Duodenal mucosa (tissue), 2 donors: ENCODE measurements at regions not wholly inside any gene's neighbourhood (a gene's known extent, or its start where the extent isn't known, plus 50 kb on each side); places are given as distances from the start of the nearest gene placed in this dataset.

Experiments
- H3K27ac ChIP-seq: one replicate; pipeline ENCODE4 v1.7.0; 2013; ENCODE audit warnings: low read depth, low read length
- H3K27me3 ChIP-seq, 2 donors: one replicate each; pipeline ENCODE4 v1.7.0; 2013; ENCODE audit warnings: low read length in 2 of 2, control low read depth in 1 of 2; ENCODE audit not compliant: insufficient read depth in 2 of 2, control insufficient read depth in 1 of 2
- H3K36me3 ChIP-seq, 2 donors: one replicate each; pipeline ENCODE4 v1.7.0; 2013; ENCODE audit warnings: low read length in 2 of 2, control low read depth in 1 of 2; ENCODE audit not compliant: insufficient read depth in 2 of 2, control insufficient read depth in 1 of 2
- H3K4me1 ChIP-seq, 2 donors: one replicate each; pipeline ENCODE4 v1.7.0; 2013; ENCODE audit warnings: low read length in 2 of 2, control low read depth in 1 of 2; ENCODE audit not compliant: insufficient read depth in 2 of 2, control insufficient read depth in 1 of 2
- H3K4me3 ChIP-seq, 2 donors: one replicate each; pipeline ENCODE4 v1.7.0; 2013; ENCODE audit warnings: low read length in 2 of 2, low read depth in 1 of 2
- H3K9ac ChIP-seq, 2 donors: one replicate each; pipeline ENCODE4 v1.7.0; 2013; ENCODE audit warnings: low read length in 2 of 2, low read depth in 1 of 2
- H3K9me3 ChIP-seq, 2 donors: one replicate each; pipeline ENCODE4 v1.7.0; 2013; ENCODE audit warnings: low read length in 2 of 2, control low read depth in 1 of 2; ENCODE audit not compliant: control insufficient read depth in 1 of 2

GRCh38 chr1:96072021-96072420 lies 649.6 kb upstream of the PTBP2 start:
- peaks cover 0 to 2% of the 10 kb centered on the region in 2 donors for H3K9me3 ChIP-seq
- H3K4me1 ChIP-seq: no peaks in the 10 kb centered on the region
- no peaks in the 10 kb centered on the region for H3K36me3 ChIP-seq
- H3K27me3 ChIP-seq: no peaks in the 10 kb centered on the region
- H3K27ac ChIP-seq: no peak overlapping the region
- no peak overlapping the region for H3K4me3 ChIP-seq
- no peak overlapping the region for H3K9ac ChIP-seq

- no peaks in the 10 kb centered on the region for H3K4me1 ChIP-seq
- peaks cover 0 to 2% of the 10 kb centered on the region in 2 donors for H3K9me3 ChIP-seq
- no peaks in the 10 kb centered on the region for H3K27me3 ChIP-seq
- H3K36me3 ChIP-seq: no peaks in the 10 kb centered on the region
- no peak overlapping the region for H3K4me3 ChIP-seq
- no peak overlapping the region for H3K27ac ChIP-seq
- H3K9ac ChIP-seq: no peak overlapping the region
These were observed 648.5 kb upstream of the PTBP2 start for GRCh38 chr1:96073100-96073499.

GRCh38 chr1:96074422-96074821 lies 647.2 kb upstream of the PTBP2 start:
- Histone ChIP-seq H3K4me1 (no peaks in the 10 kb centered on the region), H3K27ac (no peak overlapping the region), H3K36me3 (no peaks in the 10 kb centered on the region), H3K9ac (no peak overlapping the region), H3K4me3 (no peak overlapping the region), H3K9me3 (peaks cover 0 to 2% of the 10 kb centered on the region in 2 donors), H3K27me3 (no peaks in the 10 kb centered on the region)

GRCh38 chr1:96074876-96075577 lies 646.6 kb upstream of the PTBP2 start:
- no peak overlapping the region for H3K4me3 ChIP-seq
- no peaks in the 10 kb centered on the region for H3K36me3 ChIP-seq
- no peaks in the 10 kb centered on the region for H3K27me3 ChIP-seq
- H3K4me1 ChIP-seq: no peaks in the 10 kb centered on the region
- no peak overlapping the region for H3K27ac ChIP-seq
- H3K9ac ChIP-seq: no peak overlapping the region
- peaks cover 0 to 2% of the 10 kb centered on the region in 2 donors for H3K9me3 ChIP-seq

- no peaks in the 10 kb centered on the region for H3K36me3 ChIP-seq
- no peak overlapping the region for H3K9ac ChIP-seq
- H3K27me3 ChIP-seq: no peaks in the 10 kb centered on the region
- H3K9me3 ChIP-seq: peaks cover 0 to under 1% of the 10 kb centered on the region in 2 donors
- no peak overlapping the region for H3K4me3 ChIP-seq
- no peak overlapping the region for H3K27ac ChIP-seq
- no peaks in the 10 kb centered on the region for H3K4me1 ChIP-seq
These were observed 645.7 kb upstream of the PTBP2 start for GRCh38 chr1:96075704-96076455.

- Histone ChIP-seq H3K9ac (no peak overlapping the region), H3K9me3 (no peaks in the 10 kb centered on the region), H3K4me1 (no peaks in the 10 kb centered on the region), H3K36me3 (no peaks in the 10 kb centered on the region), H3K27me3 (no peaks in the 10 kb centered on the region), H3K27ac (no peak overlapping the region), H3K4me3 (no peak overlapping the region)
These were observed 645.0 kb upstream of the PTBP2 start for GRCh38 chr1:96076589-96076988.

GRCh38 chr1:96079581-96079980 lies 642.0 kb upstream of the PTBP2 start:
- Histone ChIP-seq H3K4me1 (no peaks in the 10 kb centered on the region), H3K4me3 (no peak overlapping the region), H3K9ac (no peak overlapping the region), H3K9me3 (no peaks in the 10 kb centered on the region), H3K27ac (no peak overlapping the region), H3K36me3 (no peaks in the 10 kb centered on the region), H3K27me3 (no peaks in the 10 kb centered on the region)

GRCh38 chr1:96080925-96081324 lies 640.7 kb upstream of the PTBP2 start:
- no peak overlapping the region for H3K9ac ChIP-seq
- H3K9me3 ChIP-seq: no peaks in the 10 kb centered on the region
- H3K4me3 ChIP-seq: no peak overlapping the region
- H3K27me3 ChIP-seq: no peaks in the 10 kb centered on the region
- no peak overlapping the region for H3K27ac ChIP-seq
- H3K36me3 ChIP-seq: no peaks in the 10 kb centered on the region
- no peaks in the 10 kb centered on the region for H3K4me1 ChIP-seq

- Histone ChIP-seq H3K36me3 (no peaks in the 10 kb centered on the region), H3K4me3 (no peak overlapping the region), H3K27me3 (no peaks in the 10 kb centered on the region), H3K9ac (no peak overlapping the region), H3K4me1 (no peaks in the 10 kb centered on the region), H3K9me3 (no peaks in the 10 kb centered on the region), H3K27ac (no peak overlapping the region)
These were observed 633.9 kb upstream of the PTBP2 start for GRCh38 chr1:96087719-96088118.

GRCh38 chr1:96090134-96090533 lies 631.5 kb upstream of the PTBP2 start:
- no peaks in the 10 kb centered on the region for H3K9me3 ChIP-seq
- H3K36me3 ChIP-seq: no peaks in the 10 kb centered on the region
- H3K27me3 ChIP-seq: no peaks in the 10 kb centered on the region
- H3K4me3 ChIP-seq: no peak overlapping the region
- no peak overlapping the region for H3K9ac ChIP-seq
- H3K4me1 ChIP-seq: no peaks in the 10 kb centered on the region
- no peak overlapping the region for H3K27ac ChIP-seq
